GM21529 (cell line): ENCODE measurements at regions not wholly inside any gene's neighbourhood (a gene's known extent, or its start where the extent isn't known, plus 50 kb on each side); places are given as distances from the start of the nearest gene placed in this dataset.
"Not testable (repeated sequence)": the region's sequence is repeated elsewhere in the genome, so short reads cannot be mapped to it uniquely, and the experiment has no call there.

Source experiments
- ATAC-seq: cut with Tn5 transposase; IDR thresholded peaks from one replicate; pipeline ENCODE4 v1.9.1; 2021; ENCODE audit not compliant: unreplicated experiment

DNA sequence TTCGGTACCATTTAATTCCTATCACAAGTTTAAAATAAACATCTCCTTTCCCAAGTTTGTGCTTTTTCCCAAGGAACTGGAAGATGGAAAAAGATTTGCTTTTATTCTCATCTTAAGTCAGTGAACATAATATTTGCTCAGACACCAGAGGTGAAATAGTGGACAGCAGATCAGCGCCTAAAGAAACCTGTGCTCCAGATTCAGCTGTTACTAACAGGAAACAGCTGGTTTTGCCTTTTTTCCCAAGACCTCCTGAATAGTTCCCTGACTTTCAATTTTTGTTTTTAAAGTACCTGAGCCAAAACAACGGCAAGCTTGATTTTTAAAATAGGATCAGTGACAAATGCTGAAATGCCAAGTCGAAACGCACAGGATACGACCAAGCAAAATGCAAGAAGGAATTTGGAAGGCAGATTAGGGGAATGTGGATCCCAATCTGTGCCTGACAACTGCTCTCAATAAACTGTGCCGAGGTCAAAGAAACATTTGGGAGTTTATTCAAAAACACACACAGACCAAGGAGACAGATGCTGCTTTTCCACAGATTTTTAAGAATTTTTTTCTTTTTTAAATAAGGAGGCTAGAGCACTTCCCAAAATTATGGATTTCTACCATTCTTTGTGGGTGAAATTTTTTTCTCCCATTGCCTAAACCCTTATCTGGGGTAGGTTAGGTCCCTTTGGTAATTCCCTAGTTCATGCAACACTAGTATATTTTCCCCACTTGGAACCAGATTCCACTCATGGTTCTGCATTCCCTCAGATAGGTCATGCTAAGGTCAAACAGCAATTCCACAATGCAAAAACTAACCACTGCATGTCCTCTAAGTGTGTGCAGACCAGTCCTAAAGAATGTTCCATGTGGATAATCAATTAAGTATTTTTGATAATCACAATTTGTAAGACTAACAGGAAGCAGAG lies 121.5 kb upstream of the PDE1A start:
- ATAC-seq: no peak

DNA sequence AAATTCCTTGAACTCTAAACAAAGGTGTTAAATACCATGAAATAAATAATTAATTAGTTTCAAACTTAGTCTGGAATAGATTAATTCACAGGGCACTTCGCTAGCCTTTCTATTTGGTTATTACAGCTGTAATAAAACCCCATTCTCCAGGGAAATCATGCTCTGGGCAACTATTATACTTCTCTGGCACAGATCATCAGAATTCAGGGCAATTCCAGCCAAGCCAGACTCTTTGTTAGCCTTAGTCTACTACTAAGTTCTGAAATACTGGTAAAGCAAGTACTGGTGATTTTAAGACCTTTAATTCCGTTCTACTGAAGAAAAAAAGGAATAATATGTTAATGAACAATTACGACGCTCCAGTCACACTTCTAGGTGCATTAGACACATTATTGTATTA lies 123.4 kb upstream of the PDE1A start:
- no peak for ATAC-seq

DNA sequence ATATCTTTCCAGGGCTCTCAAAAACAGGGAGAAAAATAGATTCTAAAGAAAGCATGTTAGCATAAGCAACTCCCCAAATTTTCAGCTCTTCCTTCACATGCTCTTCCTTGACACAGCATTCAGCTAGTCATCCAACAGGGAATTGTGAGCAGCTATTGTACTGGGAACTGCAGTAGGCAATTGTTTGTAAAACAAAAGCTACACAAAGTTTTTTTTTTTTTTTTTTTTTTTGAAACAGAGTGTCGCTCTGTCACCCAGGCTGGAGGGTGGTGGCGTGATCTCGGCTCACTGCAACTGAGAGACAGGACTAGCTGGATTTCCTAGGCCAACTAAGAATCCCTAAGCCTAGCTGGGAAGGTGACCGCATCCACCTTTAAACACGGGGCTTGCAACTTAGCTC lies 125.4 kb upstream of the PDE1A start:
- ATAC-seq: not testable (repeated sequence)

DNA sequence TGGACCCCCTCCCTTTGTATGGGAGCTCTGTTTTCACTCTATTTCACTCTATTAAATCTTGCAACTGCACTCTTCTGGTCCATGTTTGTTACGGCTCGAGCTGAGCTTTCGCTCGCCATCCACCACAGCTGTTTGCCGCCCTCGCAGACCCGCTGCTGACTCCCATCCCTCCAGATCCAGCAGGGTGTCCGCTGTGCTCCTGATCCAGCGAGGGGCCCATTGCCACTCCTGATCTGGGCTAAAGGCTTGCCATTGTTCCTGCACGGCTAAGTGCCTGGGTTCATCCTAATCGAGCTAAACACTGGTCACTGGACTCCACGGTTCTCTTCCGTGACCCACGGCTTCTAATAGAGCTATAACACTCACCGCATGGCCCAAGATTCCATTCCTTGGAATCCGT lies 125.9 kb upstream of the PDE1A start:
- ATAC-seq: not testable (repeated sequence)

DNA sequence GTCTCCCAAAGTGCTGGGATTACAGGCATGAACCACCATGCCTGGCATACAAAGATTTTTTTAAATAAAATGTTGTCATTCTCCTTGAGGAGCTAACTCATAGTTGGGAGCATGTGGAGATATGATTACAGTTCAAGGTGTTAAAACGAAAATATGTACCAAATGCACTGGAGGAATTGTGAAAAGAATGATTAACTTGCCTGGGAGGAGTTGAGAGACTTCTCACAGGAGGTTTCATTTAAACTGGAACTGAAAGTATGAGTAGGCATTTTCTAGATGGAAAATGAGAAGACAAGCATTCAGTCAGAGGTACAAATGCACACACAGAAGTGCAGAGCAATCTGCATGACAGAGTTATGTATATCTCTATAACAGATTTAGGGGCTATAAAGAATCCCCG lies 126.6 kb upstream of the PDE1A start:
- ATAC-seq: peak; percentile 100

DNA sequence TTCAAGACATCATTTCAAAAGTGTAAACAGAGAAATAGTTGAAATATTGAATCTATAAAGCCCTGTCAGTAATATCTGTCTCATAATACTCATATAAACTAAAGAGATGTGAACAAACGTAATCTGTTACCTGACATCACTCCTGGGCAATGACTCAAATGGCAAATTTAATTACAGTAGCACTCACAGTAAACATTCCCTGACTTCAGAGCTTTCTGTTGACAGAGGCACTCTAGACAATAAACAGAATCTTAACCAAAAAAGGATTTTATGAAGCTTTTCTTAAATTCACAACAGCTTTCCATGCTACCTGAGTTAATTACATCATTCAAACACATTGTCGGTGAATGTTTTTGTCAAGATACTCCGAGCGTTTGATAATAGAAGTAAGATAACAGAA lies 128.1 kb upstream of the PDE1A start:
- no peak for ATAC-seq

DNA sequence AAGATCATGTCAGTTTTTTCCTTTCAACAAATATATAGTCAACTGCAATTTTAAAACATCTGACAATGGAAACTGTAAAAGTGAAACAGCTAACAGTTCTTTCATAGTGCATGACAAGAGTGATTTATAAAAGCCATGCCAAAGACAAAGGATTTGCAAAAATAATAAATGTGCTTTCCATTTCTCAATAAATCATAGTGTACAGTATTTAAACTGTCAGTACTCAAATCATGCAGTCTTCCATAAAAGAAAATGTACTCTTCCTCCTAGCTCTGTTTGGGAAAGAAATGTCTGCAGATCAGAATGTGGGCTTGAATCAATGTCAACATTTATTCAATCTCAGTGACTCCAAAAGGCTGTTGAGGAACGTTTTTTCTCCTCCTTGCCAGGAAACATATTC lies 131.7 kb upstream of the PDE1A start:
- no peak for ATAC-seq

DNA sequence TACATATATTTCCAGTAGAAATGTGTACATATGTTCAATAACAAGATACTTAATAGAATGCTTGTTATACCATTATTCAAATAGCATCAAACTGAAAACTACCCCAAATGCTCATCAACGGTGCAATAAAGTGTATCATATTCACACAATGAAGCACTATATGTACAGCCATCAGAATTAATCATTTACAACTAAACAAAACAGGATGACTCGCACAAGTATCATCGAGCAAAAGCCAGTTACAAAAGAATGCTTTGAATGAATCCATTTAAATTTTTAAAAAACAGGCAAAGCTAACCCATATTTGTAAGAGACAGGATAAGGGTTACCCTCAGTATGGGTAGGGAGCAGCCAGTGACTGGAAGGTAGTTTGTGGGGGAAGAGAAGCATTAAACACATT lies 132.8 kb upstream of the PDE1A start:
- no peak for ATAC-seq

DNA sequence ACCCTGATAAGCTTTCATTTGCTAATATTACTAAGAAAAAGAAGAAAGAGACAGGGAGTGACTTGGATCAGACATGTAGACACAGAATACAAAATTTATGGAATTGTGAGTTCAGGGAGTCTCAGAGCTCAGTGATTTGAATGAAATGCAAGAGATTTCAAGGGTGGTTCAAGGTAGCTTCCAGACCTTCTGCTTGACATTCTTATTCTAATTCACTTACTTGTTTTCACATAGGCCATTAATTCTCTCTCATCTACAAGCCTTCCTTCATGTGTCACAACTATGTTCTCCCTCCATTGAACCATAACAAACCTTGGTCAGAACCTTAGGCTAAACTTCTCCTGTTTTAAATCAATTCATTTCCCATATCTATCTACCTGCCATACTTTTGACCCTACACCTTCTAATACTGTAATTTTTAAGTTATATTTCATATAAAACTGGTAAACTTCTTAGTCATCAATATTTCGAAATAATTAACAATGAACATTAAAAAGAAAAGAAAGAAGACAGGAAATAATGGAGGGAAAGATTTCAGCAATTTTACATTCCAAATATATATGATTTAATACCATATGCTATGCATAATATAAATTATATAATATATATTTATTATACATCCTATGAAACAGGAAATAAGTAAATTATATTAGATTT lies 139.2 kb upstream of the PDE1A start:
- no peak for ATAC-seq

DNA sequence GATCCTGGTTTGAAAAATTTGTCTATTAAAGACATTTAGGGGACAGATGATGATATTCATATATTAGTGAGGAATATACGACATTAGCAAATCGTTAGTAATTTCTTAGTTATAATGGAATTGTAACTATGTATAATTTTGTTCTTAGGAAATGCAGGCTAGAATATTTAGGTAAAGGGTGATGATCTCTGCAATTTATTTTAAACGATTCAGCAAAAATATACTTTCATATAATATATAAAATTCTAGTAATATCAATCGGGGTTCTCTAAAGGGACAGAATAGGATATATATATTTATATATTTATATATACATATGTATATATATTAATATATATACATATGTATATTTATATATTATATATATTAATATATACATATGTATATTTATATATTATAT lies 142.5 kb upstream of the DNAJC10 start:
- ATAC-seq: no peak

DNA sequence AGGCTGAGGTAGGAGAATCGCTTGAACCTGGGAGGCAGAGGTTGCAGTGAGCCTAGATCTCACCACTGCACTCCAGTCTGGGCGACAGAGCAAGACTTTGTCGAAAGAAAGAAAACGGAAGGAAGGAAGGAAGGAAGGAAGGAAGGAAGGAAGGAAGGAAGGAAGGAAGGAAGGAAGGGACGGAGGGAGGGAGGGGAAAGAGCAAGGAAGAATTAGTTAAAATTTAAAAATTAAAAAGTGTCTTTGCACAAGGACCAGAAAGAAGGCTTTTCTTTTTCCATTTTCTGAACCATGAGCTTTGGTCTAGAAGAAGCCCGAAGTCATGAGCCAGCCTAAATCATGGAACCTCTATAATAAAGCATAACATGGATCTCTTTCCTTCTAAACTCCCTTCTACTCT lies 138.2 kb upstream of the DNAJC10 start:
- ATAC-seq: no peak

DNA sequence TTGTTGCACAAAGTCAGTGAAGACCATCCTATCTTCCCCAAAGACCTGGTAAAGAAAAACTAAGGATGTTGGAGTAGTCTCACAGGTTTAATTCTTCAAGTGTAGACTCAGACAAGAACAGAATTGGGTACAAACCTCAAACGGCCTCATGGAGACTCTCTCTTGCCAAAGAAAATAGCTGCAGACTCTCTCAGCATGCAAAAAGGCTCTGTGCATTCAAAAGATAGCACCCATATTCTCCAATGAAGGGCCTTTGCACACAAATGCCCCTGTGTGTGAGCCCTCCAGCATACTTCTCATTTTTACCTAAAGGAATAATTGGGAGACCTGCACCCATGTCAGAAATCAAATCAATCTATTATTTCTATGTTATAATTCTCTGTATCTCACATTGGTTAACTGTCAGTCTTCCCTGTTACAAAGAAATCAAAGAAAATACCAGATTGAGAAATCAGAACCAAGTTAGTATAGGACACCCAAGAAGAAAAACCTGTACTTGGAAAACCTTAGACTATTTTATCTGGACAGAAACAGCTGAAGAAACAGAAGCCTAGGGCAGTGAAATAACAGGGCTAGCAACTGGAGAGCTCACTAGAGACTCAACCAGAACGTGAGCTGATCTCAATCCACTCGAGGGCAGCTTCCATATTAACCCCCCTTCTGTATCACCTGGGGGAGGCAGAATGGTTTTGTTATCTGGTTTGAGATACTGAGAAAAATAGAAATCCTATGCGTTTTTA lies 134.7 kb upstream of the DNAJC10 start:
- no peak for ATAC-seq

DNA sequence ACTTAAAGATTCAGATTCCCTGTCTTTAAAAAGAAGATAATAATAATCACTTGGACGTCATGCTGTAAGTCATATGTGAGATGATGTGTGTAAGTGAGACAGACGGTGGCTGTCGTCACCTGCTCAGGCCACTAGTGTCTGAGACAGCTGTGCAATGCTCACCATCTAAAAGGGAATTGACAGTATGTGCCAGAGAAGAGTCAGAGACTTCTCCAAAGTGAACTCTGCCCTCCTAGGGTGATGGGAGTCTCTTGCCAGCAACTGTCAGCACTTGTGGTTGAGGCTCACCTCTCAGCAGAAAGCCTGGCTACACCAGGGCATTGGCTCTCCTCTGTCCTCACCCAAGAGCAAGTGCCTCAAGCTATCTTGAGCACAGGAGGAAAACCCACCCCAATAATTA lies 131.6 kb upstream of the DNAJC10 start:
- ATAC-seq: no peak

DNA sequence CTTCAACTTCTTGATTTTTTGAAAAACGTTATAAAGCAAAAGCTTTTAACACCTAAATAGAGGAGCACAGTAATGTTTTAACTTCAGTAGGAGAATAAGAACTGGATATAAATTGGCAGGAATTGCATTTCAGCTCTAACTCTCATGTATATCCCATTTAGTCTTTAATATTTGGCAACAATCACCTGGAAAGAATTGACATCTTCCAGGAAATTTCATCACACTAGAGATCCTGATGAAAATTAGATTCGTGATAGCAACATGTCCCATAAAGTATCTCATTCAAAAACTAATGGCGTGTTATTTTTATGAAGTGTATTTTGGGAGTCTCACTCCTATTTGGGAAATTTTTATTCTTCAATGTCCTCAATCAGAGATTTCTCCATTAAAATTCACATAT lies 131.1 kb upstream of the DNAJC10 start:
- ATAC-seq: no peak

DNA sequence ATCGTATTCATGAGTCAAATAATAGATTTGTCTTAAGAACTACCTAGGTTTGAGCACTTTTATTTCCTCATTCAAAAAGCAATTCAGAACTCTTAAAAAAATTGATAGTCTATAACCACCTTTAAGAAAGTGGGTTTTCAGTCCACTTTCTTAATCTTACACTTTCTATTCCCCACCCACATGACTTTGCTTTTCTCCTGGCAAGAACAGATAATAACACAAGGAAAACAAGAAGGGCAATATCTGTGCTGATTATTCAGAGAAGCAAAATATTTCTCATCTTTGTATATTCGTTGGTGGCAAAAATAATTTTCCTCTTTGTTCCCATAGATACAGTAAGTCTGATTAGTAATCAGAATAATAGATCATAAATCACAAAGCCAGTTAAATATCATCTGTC lies 130.6 kb upstream of the DNAJC10 start:
- ATAC-seq: no peak

DNA sequence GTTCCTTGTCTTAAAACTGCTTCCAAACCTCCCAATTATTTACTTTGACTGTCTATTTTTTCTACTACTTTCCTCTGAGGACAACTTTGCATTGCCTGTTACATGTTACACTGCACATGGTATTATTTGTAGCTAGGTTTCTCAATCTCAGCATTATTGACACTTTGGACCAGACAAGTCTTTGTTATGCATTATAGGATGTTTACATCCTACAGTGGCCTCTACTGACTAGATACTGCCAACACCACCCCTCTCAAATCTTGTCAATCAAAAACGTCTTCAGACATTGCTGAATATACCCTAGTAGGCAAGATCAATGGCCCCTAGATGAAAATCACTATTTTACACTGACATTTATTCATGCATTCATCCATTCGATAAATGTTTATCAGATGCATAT lies 129.6 kb upstream of the DNAJC10 start:
- ATAC-seq: peak; percentile 85

DNA sequence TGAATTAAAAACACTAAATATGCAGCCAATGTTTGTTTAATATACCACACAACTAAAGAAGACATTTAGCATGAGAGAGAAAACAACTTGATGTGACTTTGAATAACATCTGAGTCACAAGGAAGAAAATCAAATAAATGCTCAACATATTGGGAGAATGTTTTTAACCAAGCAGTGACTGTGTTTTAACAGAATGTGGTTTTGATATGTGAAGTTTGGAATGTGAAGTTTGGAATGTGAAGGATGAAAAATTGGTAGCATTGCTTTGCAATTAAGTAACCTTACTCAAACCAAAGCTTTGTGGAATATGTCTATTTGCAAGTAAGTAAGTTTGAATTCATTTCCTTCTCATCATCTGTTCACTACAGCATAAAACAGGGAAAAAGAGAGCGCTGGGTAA lies 128.2 kb upstream of the DNAJC10 start:
- ATAC-seq: no peak

DNA sequence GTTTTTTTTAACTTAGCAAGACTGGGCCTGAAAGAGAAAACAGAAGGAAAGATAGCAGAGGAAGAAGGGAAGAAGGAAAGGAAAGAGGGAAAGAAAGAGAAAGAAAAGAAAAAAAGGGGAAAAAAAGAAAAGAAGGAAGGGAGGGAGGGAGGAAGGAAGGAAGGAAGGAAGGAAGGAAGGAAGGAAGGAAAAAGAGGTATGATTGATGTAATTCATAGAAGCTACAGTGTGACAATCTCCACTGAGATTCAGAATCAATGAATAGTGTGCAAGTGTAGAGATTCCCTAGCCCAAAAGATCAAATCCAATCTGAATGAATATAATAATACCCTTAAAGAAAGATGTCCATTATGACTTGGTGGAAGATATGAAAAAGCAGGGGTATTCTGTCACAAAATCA lies 126.9 kb upstream of the DNAJC10 start:
- ATAC-seq: no peak

DNA sequence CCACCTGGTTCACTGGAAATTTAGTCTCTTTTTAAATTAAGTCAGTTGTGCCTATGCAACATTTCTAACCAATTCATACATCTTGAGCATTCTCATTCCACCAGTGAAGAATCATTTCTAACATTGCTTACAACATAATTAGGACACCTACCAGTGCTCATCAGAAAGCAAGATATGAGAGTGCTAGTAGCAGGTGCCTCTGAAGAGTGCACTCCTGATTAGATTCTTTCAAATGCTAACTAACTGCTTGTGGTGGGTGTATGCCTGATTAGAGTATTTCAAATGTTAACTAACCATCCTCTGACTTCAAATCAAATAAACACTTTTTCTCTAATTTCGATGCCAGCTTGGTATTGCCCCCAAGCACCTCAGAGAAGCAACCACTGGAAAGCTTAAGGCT lies 124.3 kb upstream of the DNAJC10 start:
- ATAC-seq: no peak

DNA sequence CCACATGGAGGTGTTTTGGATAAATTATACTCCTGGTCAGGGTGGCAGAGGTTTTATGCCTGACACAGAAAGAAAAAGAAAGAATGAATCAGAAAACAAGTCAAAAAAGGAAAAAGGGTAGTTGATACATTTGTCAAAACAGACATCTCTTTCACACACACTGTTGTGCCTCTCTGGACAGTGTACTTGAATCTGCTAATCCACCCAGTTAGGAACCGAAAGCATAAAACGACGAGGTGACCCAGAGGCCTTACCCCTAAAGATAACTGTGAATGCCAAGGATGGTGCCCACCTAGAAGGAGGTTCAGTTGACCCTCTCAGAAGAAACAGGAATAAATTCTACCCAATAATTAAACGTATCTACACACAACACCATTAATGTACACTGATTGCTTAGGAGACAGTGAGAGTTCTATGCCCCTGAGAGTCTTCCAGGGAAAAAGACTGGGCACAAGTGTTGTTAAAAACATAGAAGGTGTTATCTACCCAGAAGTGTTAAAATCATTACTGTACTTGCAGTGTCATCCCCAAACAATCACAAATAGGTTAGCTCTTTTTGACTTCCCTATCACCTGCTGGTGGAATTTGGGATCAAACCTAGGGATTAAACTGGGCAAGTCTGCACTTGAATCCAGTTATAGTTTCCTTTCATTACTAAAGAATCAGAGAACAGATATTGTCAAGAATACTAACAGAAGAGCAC lies 123.2 kb upstream of the DNAJC10 start:
- ATAC-seq: no peak

DNA sequence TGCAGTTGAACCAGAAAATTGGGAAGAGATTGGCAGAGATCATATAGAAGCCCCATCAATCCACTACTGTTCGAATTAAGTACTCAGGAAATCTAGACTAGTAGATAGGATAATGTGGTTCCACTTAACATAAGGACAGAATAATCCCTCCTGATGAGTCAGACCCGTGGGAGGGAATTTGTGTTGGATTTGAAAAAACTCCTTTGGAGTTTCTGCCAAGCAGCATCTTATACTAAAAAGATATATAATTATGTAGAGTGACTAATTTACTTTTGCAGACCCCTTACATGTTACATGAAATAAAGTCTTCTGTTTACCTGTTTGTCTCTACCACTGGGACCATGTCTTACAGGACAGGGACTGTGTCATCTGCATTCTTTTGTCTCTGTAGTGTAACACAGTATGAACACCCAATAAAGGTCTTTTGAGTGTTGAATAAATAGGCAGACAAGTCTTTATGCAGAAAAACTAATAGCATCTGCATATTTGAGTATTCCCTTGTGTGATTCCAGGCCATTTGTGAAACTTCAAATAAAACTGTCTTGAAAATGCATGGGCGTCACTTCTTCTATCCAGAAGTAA lies 122.6 kb upstream of the DNAJC10 start:
- ATAC-seq: no peak
